Activated gamma-delta T cell (primary cell): ENCODE measurements at regions not wholly inside any gene's neighbourhood (a gene's known extent, or its start where the extent isn't known, plus 50 kb on each side); places are given as distances from the start of the nearest gene placed in this dataset.

Experiments
- DNase-seq: peaks from one replicate; lab custom pipeline; 2025; lab: John Stamatoyannopoulos, UW

DNA sequence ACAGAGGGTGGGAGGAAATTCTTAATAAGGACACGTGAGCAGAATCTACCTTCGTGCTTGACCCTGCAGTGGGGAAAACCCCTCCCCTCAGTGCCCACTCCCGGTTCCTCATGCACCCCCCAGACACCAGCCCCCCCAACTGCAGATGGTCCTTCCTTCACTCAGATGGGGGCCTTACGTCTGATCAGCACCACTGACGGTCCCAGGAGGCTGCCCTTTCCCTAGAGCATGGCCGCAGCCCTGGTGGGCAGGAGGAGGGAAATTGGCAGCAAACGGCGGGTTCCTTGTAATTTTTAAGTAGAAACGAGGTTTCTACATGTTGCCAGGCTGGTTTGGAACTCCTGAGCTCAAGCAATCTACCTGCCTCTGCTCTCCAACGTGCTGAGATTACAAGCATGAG, 477.7 kb downstream of the TBC1D22A start:
- no peak for DNase-seq

DNA sequence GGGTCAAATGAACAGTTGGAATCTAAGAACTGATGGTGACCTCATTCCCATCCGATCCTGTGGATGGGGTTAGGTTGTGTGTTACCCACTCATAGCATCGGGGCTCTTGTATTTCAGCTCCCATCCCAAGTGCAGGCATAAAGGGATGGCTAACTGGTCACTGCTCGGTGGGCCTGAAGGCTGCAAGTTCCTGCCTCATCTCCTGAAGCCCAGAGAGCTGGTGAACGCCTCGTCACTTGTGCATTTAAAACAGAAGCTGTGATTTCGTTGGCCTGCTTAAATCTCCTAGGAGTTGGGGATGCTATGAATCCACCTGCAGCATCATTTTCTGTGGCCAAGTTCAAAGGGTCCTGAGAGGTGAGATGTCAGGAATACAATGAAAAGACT, 477.0 kb downstream of the TBC1D22A start:
- no peak for DNase-seq

DNA sequence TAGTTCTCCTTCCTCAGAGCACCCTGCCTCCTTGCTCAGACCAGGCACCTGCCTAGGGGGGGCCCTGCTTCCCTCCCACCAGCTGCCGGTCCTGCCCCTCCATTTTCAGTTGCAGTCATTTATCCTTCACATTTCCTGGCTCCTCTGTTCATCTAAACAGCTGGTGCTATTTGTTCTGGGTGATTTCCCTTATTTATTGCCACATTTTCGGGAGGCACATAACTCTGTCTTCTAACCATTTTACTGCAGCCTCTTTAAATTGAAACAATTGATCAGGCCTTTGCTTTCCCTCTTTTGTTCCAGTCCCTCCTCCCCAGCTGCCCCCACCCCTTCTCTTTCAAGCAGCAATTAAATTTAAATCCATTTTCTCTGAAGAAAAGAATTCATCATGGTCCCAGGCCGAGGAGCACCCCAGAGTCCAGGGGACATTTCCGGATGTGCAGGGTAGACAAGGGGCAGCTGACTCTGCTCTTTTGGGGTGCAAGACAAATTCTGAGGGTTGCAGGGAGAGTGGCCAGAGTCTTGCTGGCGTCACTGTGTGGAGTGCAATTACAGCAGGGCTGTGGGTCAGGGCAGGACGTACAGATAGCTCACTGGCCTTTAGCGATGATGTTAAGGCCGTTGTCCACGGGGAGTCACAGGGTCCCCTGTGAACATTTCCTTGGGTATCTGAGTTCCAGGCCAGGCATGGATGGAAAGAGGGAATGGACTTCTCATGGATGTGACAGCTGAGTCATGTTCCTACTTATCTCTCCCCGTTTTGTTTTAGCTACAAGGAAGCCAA, 476.4 kb downstream of the TBC1D22A start:
- DNase-seq: no peak

DNA sequence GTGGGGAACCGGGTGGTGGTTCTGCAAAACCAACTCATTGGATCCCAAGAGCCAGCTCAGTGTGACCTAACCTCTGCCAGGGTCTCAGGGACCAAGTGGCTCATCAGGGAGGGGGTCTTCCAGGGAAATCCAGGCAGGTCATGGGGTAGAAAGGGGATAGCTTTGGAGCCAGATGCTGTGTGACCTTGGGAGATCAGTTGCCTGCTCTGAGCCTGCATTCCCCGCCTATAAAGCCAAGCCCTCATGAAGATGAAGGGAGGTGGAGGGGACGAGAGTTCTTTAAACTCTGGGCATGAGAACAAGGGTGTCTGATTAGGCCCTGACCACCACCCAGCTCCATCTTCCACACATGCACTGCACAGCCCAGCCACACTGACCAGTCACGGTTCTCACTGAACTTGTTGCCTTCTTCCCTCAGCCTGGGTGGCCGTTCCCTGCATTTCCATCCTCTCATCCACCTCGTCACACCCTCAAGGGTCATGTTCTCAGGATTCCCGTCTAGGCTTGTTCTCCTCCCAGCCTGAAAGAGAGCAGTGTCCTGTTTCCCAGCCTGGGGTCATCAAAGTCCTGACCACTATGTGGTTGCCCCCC, 475.5 kb downstream of the TBC1D22A start:
- no peak for DNase-seq

GRCh38 chr22:47236718-47237117, 474.3 kb downstream of the TBC1D22A start:
- DNase-seq: no peak

GRCh38 chr22:47236161-47236560, 473.7 kb downstream of the TBC1D22A start:
- no peak for DNase-seq

- no peak for DNase-seq
Measured at GRCh38 chr22:47233316-47234243, 471.1 kb downstream of the TBC1D22A start.

- DNase-seq: no peak
Measured at GRCh38 chr22:47232753-47233152, 470.3 kb downstream of the TBC1D22A start.

- DNase-seq: no peak
Measured at GRCh38 chr22:47232197-47232596, 469.7 kb downstream of the TBC1D22A start.

GRCh38 chr22:47231759-47232158, 469.3 kb downstream of the TBC1D22A start:
- no peak for DNase-seq

DNA sequence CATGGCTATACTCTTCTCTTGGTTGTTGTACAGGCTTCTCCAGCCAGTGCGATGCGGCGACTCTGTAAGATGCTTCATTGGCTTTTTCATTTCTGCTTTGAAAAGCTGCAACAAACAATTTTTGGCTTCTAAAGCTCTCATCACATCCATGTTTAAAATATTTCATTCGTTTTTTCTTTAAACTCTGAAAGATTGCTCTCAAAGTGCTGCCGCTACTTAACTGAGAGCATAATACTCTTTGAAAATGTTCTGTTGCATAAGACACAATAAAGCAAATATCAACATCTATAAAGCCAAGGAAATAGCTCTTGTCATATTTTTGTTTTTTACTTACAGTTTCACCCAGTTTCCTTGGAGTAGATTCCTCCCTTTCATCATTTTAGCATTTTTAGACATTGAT, 468.3 kb downstream of the TBC1D22A start:
- DNase-seq: no peak

- no peak for DNase-seq
Measured at GRCh38 chr22:47230251-47230650, 467.8 kb downstream of the TBC1D22A start.

DNA sequence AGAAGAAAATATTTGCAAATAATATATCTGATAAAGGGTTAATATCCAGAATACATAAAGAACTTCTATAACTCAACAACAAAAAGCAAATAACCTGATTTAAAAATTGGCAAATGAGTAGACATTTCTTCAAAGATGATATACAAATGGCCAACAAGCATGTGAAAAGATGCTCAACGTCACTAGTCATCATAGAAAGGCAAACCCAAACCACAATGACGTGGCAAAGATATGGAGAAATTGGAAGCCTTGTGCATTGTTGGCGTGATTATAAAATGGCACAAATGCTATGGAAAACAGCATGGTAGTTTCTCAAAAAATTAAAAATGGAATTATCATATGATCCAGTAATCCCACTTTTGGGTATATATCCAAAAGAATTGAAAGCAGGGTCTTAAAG, 466.3 kb downstream of the TBC1D22A start:
- DNase-seq: no peak

DNA sequence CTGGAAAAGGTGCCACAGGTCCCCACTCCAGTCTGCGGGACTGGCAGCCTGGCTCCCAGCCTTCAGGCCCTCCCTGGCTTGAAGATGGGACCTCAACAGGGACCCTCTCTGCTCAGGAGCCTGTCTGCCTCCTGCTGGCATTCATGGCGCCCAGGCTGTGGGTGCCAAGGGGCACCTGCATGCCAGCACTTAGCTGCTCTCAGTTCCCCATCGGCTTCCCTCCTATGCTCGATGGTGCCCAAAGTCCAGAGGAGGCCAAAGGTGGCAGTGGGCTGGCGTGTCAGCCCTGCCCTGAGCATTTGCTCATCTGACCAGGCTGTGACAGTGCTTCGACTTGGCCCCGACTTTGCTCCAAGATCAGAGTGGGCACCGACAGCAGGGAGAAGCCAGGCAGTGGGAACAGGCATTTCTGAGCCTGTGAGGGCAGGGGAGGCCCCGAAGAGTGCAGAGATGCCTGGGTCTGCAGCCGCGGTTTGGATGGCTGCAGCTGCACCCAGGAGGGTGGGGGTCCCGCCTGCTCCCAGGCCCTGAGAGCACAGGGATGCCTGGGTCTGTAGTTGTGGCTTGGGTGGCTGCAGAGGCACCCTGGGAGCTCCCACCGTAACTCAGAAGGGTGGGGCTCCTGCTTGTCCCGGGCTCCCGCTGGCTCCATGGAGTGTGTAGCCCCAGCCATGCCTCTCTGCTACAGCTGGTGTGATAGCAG, 463.6 kb downstream of the TBC1D22A start:
- DNase-seq: no peak

GRCh38 chr22:47225080-47225930, 462.9 kb downstream of the TBC1D22A start:
- no peak for DNase-seq
